ENCODE measurements at regions not wholly inside any gene's neighbourhood (a gene's known extent, or its start where the extent isn't known, plus 50 kb on each side); places are given as distances from the start of the nearest gene placed in this dataset.

DNA sequence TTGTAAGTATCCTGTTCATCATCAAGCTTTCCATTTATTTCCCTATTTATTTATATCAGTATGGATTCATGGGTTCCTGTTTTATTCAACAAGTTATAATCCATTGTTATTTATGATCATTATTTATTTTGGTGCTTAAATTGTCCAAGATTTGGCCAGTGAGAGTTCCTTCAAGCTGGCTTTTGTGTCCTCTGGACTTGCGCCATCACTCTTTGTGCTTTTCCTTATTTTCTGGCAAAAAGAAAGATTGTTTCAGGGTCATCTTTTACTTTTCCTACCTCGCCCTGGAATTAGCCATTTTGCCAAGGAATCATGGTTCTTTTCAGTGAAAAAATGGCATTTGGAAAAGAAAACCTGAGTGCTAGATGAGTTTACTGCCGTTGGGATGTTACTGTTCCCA, 193.4 kb downstream of the ADAMTS15 start:
- Histone ChIP-seq H3K36me3 (ENCODE audit: control insufficient read depth, insufficient read depth, low read length) (no peaks in the 10 kb centered on the region), H3K9me3 (ENCODE audit: control insufficient read depth, insufficient read depth, low read depth, low read length) (no peaks in the 10 kb centered on the region), H3K27me3 (ENCODE audit: control insufficient read depth, insufficient read depth, low read length) (no peaks in the 10 kb centered on the region), H3K27ac (ENCODE audit: low read depth, low read length) (no peak overlapping the region), H3K4me3 (ENCODE audit: low read depth, low read length) (no peak overlapping the region), H3K4me1 (ENCODE audit: control insufficient read depth, insufficient read depth, low read length) (peaks cover 24% of the 10 kb centered on the region), H3K9ac (ENCODE audit: low read length) (no peak overlapping the region)

DNA sequence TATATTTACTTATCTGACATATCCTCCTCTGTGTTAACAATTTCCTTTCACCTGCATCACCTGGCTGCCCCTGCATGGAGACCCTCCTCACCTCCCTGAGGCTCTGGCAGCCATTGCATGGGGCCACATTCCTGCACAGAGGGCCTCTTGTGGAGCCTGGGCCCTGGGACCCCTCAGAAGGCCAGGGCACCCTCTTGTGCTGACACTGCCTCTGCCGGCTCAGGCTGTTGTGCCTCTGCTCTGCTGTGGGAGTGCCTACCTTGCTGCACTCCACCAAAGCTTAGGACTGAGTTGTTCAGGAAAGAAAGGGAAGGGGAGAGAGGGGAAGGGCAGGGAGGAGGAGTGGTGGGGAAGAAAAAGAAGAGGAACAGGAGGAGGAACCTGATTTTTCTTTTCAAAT, 194.5 kb downstream of the ADAMTS15 start:
- Histone ChIP-seq H3K4me3 (ENCODE audit: low read depth, low read length) (no peak overlapping the region), H3K9me3 (ENCODE audit: control insufficient read depth, insufficient read depth, low read depth, low read length) (no peaks in the 10 kb centered on the region), H3K27me3 (ENCODE audit: control insufficient read depth, insufficient read depth, low read length) (no peaks in the 10 kb centered on the region), H3K36me3 (ENCODE audit: control insufficient read depth, insufficient read depth, low read length) (no peaks in the 10 kb centered on the region), H3K9ac (ENCODE audit: low read length) (no peak overlapping the region), H3K27ac (ENCODE audit: low read depth, low read length) (no peak overlapping the region), H3K4me1 (ENCODE audit: control insufficient read depth, insufficient read depth, low read length) (peaks cover 24% of the 10 kb centered on the region)

DNA sequence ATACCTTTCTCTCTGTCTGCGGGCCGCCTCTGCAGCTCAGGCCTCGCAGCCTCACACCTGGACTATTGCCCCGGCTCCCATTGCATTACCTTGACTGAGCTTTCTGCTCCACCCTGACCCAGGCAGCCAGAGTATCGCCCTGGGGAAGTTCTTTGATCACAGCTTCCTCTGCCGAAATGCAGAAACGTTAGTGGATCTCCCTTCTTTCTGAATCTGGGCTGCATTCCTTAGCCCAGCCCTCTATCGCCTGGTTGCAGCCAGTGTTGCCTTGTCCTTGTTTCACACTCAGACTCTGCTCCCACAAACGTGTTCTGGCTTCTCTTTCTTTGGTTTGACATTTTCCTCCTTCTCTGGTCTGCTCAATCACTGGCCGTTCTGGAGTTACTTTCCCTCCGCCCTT, 195.7 kb downstream of the ADAMTS15 start:
- Histone ChIP-seq H3K4me3 (ENCODE audit: low read depth, low read length) (no peak overlapping the region), H3K27me3 (ENCODE audit: control insufficient read depth, insufficient read depth, low read length) (no peaks in the 10 kb centered on the region), H3K4me1 (ENCODE audit: control insufficient read depth, insufficient read depth, low read length) (peaks cover 24% of the 10 kb centered on the region), H3K27ac (ENCODE audit: low read depth, low read length) (no peak overlapping the region), H3K9ac (ENCODE audit: low read length) (no peak overlapping the region), H3K36me3 (ENCODE audit: control insufficient read depth, insufficient read depth, low read length) (no peaks in the 10 kb centered on the region), H3K9me3 (ENCODE audit: control insufficient read depth, insufficient read depth, low read depth, low read length) (no peaks in the 10 kb centered on the region)

DNA sequence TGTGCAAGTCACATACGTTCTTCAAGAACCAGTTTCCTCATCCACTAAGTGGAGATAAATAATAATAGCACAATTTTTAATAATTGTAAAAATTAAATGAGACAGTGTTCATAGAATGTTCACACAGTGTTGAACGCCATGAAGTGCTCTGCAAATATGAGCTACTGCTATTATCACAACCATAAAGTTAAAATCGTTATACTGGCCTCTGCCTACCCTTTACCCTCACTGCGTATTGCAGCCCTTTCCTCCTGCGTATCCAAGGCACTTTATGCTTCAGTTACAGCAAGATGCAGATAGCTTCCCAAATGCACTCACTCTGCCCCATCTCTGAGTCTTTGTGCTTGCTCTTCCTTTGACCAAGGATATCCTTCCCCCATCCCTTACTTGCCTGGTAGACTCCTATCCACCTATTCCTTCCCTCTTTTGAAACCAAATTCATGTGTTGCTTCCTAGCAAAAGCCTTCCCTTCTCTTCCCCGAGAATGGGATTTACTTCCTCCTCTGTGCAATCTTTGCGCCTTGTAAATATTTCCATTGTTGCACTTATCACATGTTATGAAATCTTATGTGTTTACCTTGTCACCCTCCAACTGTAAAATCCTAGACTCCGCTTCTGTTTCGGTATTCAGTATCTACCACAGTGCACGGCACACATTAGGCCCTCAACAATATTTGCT, 196.9 kb downstream of the ADAMTS15 start:
- Histone ChIP-seq H3K4me3 (ENCODE audit: low read depth, low read length) (no peak overlapping the region), H3K4me1 (ENCODE audit: control insufficient read depth, insufficient read depth, low read length) (peaks cover 23% of the 10 kb centered on the region), H3K27ac (ENCODE audit: low read depth, low read length) (no peak overlapping the region), H3K36me3 (ENCODE audit: control insufficient read depth, insufficient read depth, low read length) (no peaks in the 10 kb centered on the region), H3K9me3 (ENCODE audit: control insufficient read depth, insufficient read depth, low read depth, low read length) (no peaks in the 10 kb centered on the region), H3K27me3 (ENCODE audit: control insufficient read depth, insufficient read depth, low read length) (no peaks in the 10 kb centered on the region), H3K9ac (ENCODE audit: low read length) (no peak overlapping the region)

DNA sequence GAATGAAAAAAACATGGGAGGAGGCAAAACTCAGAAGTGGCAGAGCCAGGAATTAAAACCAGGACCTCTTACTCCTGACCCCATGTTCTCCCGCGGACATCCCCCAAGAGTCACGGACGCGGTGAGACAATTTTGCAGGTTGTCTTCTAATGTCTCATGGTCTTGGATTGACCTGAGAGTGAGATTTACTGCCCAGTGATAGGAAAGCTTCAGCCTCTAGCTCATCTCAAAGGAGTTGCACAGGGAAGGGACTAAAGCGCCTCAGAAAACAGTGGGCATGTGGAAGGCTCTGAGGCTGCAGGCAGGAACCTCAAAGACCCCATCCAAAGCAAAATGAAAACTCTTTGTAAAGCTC, 197.4 kb downstream of the ADAMTS15 start:
- peaks cover 18% of the 10 kb centered on the region for H3K4me1 ChIP-seq (ENCODE audit: control insufficient read depth, insufficient read depth, low read length)
- H3K36me3 ChIP-seq (ENCODE audit: control insufficient read depth, insufficient read depth, low read length) = no peaks in the 10 kb centered on the region
- no peak overlapping the region for H3K9ac ChIP-seq (ENCODE audit: low read length)
- no peaks in the 10 kb centered on the region for H3K27me3 ChIP-seq (ENCODE audit: control insufficient read depth, insufficient read depth, low read length)
- no peaks in the 10 kb centered on the region for H3K9me3 ChIP-seq (ENCODE audit: control insufficient read depth, insufficient read depth, low read depth, low read length)
- H3K27ac ChIP-seq (ENCODE audit: low read depth, low read length) = no peak overlapping the region
- no peak overlapping the region for H3K4me3 ChIP-seq (ENCODE audit: low read depth, low read length)

DNA sequence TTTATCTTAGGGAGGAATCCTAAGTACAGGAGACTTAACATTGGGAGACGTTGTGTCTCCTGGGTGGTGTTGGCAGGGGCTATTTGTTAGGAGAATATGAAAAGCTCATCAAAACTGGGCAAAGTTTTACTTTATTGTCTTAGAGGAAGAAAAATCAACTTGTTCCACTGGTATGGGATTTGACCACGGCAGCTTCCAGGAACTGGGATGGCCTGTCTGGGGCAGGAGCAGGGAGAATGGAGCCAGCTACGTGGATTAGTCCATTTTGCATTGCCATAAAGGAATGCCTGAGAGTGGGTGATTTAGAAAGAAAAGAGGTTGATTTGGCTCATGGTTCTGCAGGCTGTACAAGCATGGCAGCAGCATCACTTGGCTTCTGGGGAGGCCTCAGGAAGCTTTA, 198.4 kb downstream of the ADAMTS15 start:
- Histone ChIP-seq H3K9me3 (ENCODE audit: control insufficient read depth, insufficient read depth, low read depth, low read length) (no peaks in the 10 kb centered on the region), H3K4me3 (ENCODE audit: low read depth, low read length) (no peak overlapping the region), H3K36me3 (ENCODE audit: control insufficient read depth, insufficient read depth, low read length) (no peaks in the 10 kb centered on the region), H3K4me1 (ENCODE audit: control insufficient read depth, insufficient read depth, low read length) (peaks cover 18% of the 10 kb centered on the region), H3K9ac (ENCODE audit: low read length) (no peak overlapping the region), H3K27ac (ENCODE audit: low read depth, low read length) (no peak overlapping the region), H3K27me3 (ENCODE audit: control insufficient read depth, insufficient read depth, low read length) (no peaks in the 10 kb centered on the region)

DNA sequence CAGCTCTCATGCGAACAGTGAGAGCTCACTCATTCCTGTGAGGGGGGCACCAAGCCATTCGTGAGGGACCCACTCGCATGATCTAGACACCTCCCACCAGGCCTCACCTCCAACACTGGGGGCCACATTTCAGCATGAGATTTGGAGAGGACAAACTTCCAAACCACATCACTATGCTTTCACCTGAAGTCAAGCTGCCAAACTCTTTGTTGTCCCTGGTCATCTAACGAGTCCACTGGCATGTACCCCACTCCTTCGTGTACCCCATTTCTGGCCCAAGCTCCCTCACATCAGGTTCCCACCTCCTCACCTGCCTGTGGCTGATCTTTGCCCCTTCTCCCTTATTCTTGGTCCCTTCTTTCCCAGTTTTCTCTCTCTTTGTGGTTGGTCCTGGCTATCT, 198.9 kb downstream of the ADAMTS15 start:
- Histone ChIP-seq H3K36me3 (ENCODE audit: control insufficient read depth, insufficient read depth, low read length) (no peaks in the 10 kb centered on the region), H3K4me1 (ENCODE audit: control insufficient read depth, insufficient read depth, low read length) (peaks cover 18% of the 10 kb centered on the region), H3K4me3 (ENCODE audit: low read depth, low read length) (no peak overlapping the region), H3K9ac (ENCODE audit: low read length) (no peak overlapping the region), H3K9me3 (ENCODE audit: control insufficient read depth, insufficient read depth, low read depth, low read length) (no peaks in the 10 kb centered on the region), H3K27ac (ENCODE audit: low read depth, low read length) (no peak overlapping the region), H3K27me3 (ENCODE audit: control insufficient read depth, insufficient read depth, low read length) (no peaks in the 10 kb centered on the region)

DNA sequence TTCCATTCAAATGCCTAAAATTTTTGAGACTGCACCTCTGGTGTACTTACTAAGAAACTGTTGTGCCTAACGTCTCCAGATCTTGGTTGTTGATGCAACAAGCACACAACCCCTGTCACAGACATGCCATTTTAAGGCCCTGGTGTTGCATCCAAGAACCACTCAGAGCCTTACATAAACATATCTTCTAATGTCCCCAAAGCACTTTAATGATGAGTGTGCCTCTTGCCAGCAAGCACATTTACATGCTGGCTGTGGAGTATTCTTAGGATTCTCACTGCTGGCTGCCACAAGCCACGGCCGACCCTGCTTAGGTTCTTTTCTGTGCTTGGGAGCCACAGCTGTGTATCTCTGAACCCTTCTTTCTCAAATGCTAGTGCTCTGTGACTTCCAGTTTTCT, 201.4 kb downstream of the ADAMTS15 start:
- Histone ChIP-seq H3K27ac (ENCODE audit: low read depth, low read length) (no peak overlapping the region), H3K4me3 (ENCODE audit: low read depth, low read length) (no peak overlapping the region), H3K9ac (ENCODE audit: low read length) (no peak overlapping the region), H3K9me3 (ENCODE audit: control insufficient read depth, insufficient read depth, low read depth, low read length) (no peaks in the 10 kb centered on the region), H3K4me1 (ENCODE audit: control insufficient read depth, insufficient read depth, low read length) (peaks cover 6% of the 10 kb centered on the region), H3K27me3 (ENCODE audit: control insufficient read depth, insufficient read depth, low read length) (no peaks in the 10 kb centered on the region), H3K36me3 (ENCODE audit: control insufficient read depth, insufficient read depth, low read length) (no peaks in the 10 kb centered on the region)

DNA sequence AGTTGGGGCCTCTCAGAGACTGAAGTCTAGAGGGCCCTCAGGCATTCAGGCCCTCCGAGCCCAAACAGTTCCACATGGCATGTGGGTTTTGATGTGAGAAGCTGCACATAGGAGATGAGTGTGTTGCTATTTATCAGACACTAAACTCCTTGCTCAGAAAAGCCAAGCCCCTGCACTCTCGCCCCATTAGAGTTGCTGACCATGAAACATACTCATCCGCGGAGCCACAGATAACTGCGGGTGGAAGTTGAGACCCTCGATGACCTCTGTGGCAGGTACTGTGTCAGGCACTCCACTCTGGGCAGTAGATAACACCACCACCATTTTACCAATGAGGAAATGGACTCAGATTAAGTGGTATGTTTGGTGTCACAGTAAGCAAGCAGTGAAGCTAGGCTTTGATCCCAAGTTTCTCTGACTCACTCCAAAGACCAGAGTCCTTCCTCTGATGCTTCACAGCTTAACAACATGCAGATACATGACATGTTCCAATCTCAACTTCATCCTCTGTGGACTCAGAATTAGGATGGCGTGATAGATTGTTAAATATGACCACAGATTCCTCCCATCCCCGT, 202.1 kb downstream of the ADAMTS15 start:
- Histone ChIP-seq H3K36me3 (ENCODE audit: control insufficient read depth, insufficient read depth, low read length) (no peaks in the 10 kb centered on the region), H3K4me3 (ENCODE audit: low read depth, low read length) (no peak overlapping the region), H3K4me1 (ENCODE audit: control insufficient read depth, insufficient read depth, low read length) (peaks cover 6% of the 10 kb centered on the region), H3K9me3 (ENCODE audit: control insufficient read depth, insufficient read depth, low read depth, low read length) (no peaks in the 10 kb centered on the region; the same call in 1 of the 2 replicates), H3K27ac (ENCODE audit: low read depth, low read length) (no peak overlapping the region), H3K9ac (ENCODE audit: low read length) (no peak overlapping the region), H3K27me3 (ENCODE audit: control insufficient read depth, insufficient read depth, low read length) (no peaks in the 10 kb centered on the region)

DNA sequence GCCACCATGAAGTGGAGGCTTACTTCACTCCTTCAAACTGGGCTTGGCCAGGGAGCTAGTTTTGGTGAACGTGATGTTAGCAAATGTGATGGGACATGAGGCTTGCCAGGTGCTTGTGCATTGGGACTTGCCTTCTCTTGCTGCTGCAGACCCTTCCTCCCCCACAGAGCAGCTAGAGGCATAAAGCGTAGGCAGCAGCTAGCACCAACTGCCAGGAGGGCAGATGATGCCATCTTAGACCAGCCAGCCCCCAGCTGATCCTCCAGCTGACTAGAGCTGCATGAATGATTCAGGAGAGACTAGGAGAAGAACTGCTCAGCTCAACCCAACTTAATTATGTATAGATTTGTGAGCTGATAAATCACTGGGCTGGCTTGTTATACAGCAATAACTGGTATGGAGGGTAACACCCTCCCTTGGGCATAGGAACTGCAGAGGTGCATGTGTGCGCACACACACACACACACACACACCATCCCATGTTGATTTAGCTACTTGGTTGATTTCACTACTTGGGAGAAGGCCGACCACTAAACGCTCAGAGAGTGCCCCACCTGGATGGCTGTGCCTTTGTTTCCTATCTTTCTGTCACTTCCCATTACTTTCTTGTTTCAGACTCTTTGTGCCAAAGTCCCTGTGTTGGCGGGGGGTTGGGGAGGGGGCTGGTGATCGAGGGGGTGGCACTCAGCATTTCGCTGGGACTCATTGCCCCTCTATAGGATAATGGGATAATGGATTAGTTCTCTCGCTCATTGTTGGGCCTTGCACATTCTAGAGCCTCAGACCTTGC, 202.8 kb downstream of the ADAMTS15 start:
- H3K9me3 ChIP-seq (ENCODE audit: control insufficient read depth, insufficient read depth, low read depth, low read length) = peaks cover 5% of the 10 kb centered on the region
- no peaks in the 10 kb centered on the region for H3K36me3 ChIP-seq (ENCODE audit: control insufficient read depth, insufficient read depth, low read length)
- H3K27me3 ChIP-seq (ENCODE audit: control insufficient read depth, insufficient read depth, low read length) = no peaks in the 10 kb centered on the region
- no peak overlapping the region for H3K9ac ChIP-seq (ENCODE audit: low read length)
- no peak overlapping the region for H3K4me3 ChIP-seq (ENCODE audit: low read depth, low read length)
- H3K4me1 ChIP-seq (ENCODE audit: control insufficient read depth, insufficient read depth, low read length) = peaks cover 6% of the 10 kb centered on the region
- no peak overlapping the region for H3K27ac ChIP-seq (ENCODE audit: low read depth, low read length)

DNA sequence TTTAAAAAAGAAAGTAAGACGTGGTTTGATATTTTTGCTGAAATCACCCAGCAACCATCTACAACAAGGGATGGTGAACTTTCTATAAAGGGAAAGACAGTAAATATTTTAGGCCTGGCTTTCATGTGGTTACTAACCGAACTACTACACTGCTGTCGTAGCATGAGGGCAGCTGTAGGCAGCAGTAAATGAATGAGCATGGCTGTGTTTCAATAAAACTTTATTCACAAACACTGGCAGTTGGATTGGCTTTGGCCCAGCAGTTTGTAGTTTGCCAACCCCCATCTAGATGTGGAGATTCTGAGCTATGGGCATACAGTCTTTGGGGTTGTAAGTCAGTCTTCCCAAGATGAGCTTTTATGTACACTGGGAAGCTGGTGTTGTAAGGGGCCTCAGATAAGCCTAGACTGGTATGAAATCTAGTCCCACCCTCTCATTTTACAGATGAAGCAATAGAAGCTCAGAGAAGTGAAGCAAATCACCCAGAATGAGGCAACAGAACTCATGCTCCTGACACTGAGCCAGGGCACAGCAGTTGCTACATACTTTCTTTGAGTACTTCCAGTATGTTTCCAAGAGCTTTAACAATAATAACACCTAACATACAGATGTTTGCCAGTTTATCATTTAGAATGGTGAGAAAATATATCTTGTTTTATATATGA, 204.4 kb downstream of the ADAMTS15 start:
- Histone ChIP-seq H3K9me3 (ENCODE audit: control insufficient read depth, insufficient read depth, low read depth, low read length) (peaks cover 12% of the 10 kb centered on the region), H3K27me3 (ENCODE audit: control insufficient read depth, insufficient read depth, low read length) (no peaks in the 10 kb centered on the region), H3K4me3 (ENCODE audit: low read depth, low read length) (no peak overlapping the region), H3K36me3 (ENCODE audit: control insufficient read depth, insufficient read depth, low read length) (no peaks in the 10 kb centered on the region), H3K9ac (ENCODE audit: low read length) (no peak overlapping the region), H3K27ac (ENCODE audit: low read depth, low read length) (no peak overlapping the region), H3K4me1 (ENCODE audit: control insufficient read depth, insufficient read depth, low read length) (peaks cover 6% of the 10 kb centered on the region)

Data from HUES6 (cell line).